MG63 (cell line): ENCODE measurements at regions not wholly inside any gene's neighbourhood (a gene's known extent, or its start where the extent isn't known, plus 50 kb on each side); places are given as distances from the start of the nearest gene placed in this dataset.

Experiments
- DNase-seq: peaks from one replicate; pipeline ENCODE4 v3.0.0-alpha.2; 2020
- H3K27me3 ChIP-seq: fragments of 250-450 bp; sonication (Bioruptor Pico); 2 replicates; pipeline ENCODE4 v1.5.1; 2020; ENCODE audit warnings: mild to moderate bottlenecking, moderate library complexity
- H3K36me3 ChIP-seq: fragments of 250-450 bp; sonication (Bioruptor Pico); 2 replicates; pipeline ENCODE4 v1.5.1; 2020; ENCODE audit warnings: mild to moderate bottlenecking, moderate library complexity
- H3K4me3 ChIP-seq: fragments of 250-450 bp; sonication (Bioruptor Pico); 2 replicates; pipeline ENCODE4 v1.5.1; 2020; ENCODE audit warnings: mild to moderate bottlenecking, moderate library complexity
- H3K9me3 ChIP-seq: fragments of 250-450 bp; sonication (Bioruptor Pico); 2 replicates; pipeline ENCODE4 v1.5.1; 2020; ENCODE audit warnings: mild to moderate bottlenecking, moderate library complexity

DNA sequence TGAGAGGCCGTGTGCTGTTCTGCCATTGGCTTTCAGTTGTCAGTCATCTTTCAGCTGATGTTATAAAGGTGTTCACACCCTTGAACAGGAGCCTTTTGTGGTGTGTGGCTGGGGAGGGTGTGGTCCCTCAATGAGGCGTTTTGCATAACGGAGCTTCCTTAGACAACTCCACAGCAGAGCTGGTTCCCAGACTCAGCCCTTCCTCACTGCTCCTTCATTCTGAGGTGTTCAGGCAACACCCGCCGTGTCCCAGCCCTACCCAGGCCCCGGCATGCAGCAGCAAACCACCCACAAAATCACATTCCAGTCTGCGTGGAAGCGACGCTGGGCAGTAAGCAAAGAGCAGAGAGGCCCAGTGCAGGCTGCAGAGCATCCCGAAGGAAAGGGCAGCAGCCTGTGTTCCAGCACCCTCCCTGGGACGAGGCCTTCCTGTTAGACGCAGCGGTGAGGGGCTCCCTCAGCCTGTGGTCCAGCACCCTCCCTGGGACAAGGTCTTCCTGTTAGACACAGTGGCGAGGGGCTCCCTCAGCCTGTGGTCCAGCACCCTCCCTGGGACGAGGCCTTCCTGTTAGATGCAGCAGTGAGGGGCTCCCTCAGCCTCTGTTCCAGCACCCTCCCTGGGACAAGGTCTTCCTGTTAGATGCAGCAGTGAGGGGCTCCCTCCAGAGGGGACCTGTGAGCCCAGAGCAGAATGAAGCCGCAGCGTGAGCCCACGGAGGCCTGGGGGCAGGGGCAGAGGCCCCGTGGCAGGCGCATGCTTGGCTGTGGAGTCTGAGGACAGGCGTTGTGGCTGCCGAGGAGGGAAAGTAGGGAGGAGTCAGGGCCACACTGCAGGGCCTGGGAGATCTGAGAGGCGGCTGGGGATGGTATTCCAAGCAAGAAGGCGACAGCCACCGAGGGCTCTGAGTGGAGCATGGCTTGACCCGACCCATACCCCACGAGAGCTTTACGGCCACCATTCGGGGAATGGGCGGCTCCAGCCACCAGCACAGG lies 201.8 kb upstream of the HDAC4 start:
- H3K36me3 ChIP-seq: no peaks in the 10 kb centered on the region
- H3K4me3 ChIP-seq: no peak overlapping the region
- H3K27me3 ChIP-seq: no peaks in the 10 kb centered on the region
- DNase-seq: no peak
- H3K9me3 ChIP-seq: no peaks in the 10 kb centered on the region

DNA sequence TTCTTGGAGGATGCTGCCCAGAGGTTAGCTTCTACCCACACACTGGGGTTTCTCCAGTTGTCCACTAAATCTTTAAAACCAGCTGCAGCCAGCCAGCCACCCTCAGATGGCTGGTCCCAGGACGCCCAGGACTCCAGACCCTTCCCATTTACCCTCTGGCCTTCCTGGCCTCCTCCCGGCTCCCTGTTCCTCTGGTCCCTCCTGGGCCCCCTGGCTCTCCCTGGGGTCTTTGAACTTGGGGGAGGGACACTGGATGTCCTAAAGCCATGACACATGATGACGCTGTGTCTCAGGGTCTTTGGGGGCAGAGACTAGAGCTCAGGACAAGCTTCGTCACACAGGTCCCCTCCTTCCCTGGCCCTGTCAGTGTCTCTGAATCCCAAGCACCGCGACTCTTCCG lies 201.1 kb upstream of the HDAC4 start:
- no peak for DNase-seq
- H3K9me3 ChIP-seq: no peaks in the 10 kb centered on the region

DNA sequence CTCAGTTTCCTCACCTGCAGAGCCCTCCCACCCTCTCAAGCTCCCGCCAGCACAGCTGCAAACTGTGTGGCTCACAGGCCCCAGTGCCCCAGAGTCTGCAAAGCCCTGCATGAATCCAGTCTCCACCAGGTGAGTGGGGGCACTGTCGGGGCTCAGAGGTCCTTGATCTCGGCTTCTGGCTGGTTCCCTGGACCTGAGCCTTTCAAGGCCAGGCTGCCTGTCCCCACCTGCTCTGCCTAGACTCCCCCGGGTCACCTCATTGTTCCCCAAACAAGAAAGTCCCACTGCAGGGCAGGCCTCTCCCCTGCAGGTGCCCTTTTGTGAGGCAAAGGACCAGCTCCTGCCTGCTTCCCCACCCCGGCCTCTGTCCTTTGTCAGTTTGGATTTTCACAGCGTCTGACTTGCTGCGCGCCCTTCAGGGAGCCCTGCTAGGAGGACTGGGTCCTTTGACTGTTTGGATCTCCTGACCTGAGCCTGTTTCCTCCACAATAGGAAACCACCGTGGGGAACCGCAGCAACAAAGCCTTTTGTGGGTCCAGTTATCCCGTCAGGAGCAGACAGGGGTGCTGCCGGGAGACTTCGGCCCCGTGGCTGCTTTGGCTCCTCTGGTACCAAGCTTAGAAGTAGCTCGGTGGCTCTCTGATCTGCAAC lies 200.5 kb upstream of the HDAC4 start:
- no peaks in the 10 kb centered on the region for H3K9me3 ChIP-seq
- no peaks in the 10 kb centered on the region for H3K36me3 ChIP-seq
- H3K4me3 ChIP-seq: no peak overlapping the region
- H3K27me3 ChIP-seq: no peaks in the 10 kb centered on the region
- no peak for DNase-seq

More for the DNA sequence above, 201.1 kb upstream of the HDAC4 start:
- Histone ChIP-seq H3K4me3 (no peak overlapping the region), H3K27me3 (no peaks in the 10 kb centered on the region), H3K36me3 (no peaks in the 10 kb centered on the region)

DNA sequence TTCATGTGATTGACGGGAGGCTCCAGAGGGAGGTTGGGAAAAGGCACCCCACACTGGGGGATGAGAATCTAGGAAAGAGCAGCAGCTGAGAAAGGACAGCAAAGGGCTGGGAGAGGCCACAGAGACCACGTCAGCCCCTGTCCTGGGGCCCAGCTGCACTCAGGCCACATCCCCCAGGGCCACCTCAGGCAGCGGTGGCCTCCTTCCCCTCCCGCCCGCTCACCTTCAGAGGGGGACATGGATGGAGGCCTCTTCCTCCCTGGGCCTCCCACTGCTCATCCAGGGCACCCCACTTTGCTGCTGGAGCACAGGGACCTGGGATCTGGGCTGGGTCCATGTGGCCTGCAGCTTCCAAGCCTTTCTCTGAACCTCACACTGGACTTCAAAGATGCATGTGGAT lies 199.8 kb upstream of the HDAC4 start:
- Histone ChIP-seq H3K4me3 (no peak overlapping the region), H3K27me3 (no peaks in the 10 kb centered on the region), H3K9me3 (no peaks in the 10 kb centered on the region), H3K36me3 (no peaks in the 10 kb centered on the region)
- no peak for DNase-seq

DNA sequence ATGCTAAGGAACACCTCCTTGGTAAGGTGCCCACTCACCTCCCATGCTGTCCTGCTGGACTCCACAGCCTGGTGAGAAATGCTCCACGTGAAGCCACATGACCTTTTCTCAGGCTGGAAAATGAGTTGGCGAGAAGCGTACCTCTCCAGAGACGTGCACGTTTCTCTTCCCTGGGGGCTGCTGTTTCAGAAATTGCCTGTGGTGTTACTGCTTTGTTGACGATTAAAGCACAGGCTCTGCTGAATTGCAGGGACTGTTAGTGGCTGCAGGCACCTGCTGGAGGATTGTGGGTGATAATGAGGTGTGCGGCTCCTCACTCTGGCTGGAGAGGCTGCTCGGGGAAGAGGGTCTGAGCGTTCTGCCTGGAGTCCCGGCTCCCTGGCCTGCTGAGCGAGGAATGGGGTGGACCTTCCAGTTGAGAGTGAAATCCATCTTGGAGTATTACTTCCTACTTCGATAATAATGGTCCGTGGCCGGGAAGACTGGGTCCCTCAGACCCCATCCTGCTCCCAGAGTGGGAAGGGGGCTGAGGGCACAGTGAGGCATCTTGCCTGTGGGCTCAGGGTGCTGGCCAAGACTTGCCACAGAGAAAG lies 199.3 kb upstream of the HDAC4 start:
- no peak for DNase-seq
- no peaks in the 10 kb centered on the region for H3K36me3 ChIP-seq
- H3K9me3 ChIP-seq: no peaks in the 10 kb centered on the region

DNA sequence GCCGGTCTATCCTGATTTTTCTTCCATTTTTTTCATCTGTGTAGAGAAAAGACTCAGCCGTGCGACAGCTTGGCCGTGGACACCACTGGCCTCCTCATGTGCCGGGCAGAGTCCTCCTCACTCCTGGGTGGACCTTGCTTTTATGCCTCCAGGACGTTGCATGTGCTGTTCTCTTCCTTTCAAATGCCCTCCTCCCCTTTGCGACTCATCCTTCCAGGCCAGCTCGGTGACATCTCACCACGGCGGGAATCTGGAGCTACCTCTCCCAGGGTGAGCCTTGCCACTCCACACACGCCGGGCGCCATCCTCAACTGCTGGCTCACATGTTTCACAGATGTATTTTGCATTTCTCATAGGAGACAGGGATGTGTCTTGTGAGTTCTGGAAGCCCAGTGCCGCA lies 198.5 kb upstream of the HDAC4 start:
- Histone ChIP-seq H3K36me3 (no peaks in the 10 kb centered on the region), H3K27me3 (no peaks in the 10 kb centered on the region), H3K4me3 (no peak overlapping the region), H3K9me3 (no peaks in the 10 kb centered on the region)
- DNase-seq: no peak

More for the DNA sequence above, 199.3 kb upstream of the HDAC4 start:
- no peak overlapping the region for H3K4me3 ChIP-seq
- H3K27me3 ChIP-seq: no peaks in the 10 kb centered on the region

DNA sequence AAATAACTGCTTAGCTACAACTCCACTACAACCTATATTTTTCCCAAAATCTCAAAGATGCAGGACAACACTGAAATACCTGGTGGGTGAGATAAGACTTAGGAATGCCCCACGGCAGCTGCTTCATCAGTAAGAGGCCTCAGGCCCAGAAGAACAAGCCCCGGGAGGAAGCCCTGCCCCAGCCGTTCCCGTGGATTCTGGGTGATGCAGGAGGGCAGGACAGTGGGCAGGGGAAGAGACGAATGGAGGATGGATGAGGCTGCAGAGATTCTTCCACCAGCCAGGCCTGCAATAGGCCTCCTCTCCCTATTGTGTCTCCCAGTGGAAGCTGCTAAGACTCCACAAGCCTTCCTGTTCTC lies 197.9 kb upstream of the HDAC4 start:
- Histone ChIP-seq H3K36me3 (no peaks in the 10 kb centered on the region), H3K4me3 (no peak overlapping the region), H3K27me3 (no peaks in the 10 kb centered on the region), H3K9me3 (no peaks in the 10 kb centered on the region)
- no peak for DNase-seq

DNA sequence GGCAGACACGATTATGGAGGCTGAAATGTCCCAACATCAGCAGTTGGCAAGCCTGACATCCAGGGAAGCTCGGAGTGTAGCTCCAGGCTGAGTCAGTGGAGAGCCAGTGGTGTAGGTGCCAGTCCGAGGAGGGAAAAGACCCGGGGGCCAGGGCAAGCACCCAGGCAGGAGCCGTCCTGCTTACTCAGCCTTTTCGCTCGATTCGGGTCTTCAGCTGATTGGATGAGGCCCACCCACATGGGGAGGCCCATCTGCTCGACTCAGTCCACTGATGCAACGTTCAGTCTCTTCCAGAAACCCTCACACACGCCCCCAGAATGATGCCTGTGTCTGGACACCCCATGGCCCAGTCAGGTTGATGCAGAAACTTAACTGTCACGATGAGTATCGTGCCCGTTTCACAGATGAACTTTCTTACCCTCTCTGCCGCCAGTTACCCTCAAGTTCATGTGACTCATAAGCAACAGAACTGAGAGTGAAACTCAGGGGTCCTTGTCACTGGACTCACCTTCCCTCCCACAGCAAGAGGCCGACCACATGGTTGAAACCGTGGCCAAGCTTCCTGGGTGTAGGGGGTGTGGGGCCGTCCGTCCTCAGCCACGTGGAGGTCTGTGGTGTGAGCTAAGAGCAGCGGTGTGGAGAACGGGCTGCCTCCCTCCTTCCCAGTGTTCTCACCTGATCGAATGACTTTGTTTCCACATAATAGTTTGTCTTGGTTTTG lies 197.4 kb upstream of the HDAC4 start:
- Histone ChIP-seq H3K9me3 (no peaks in the 10 kb centered on the region), H3K36me3 (no peaks in the 10 kb centered on the region), H3K4me3 (no peak overlapping the region), H3K27me3 (no peaks in the 10 kb centered on the region)
- DNase-seq: no peak

DNA sequence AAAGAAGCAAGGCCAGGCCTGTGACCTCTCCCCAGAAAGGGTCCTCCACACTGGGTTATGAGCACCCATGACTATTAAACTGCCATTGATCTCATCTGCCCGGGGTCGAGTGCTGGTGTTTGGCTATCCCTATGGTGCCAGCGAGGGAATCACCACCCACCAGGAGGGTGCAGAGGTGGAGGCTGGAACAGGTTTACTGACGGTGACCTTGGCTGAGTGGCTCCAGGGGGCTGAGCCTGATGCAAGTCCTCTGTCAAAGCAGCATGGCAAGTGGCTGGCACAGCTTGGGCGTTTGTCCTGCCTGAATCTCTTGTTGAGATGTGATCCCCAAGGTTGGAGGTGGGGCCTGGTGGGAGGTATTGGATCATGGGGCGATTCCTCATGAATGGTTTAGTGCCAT lies 196.4 kb upstream of the HDAC4 start:
- Histone ChIP-seq H3K27me3 (no peaks in the 10 kb centered on the region), H3K9me3 (no peaks in the 10 kb centered on the region), H3K4me3 (no peak overlapping the region), H3K36me3 (no peaks in the 10 kb centered on the region)
- DNase-seq: no peak

DNA sequence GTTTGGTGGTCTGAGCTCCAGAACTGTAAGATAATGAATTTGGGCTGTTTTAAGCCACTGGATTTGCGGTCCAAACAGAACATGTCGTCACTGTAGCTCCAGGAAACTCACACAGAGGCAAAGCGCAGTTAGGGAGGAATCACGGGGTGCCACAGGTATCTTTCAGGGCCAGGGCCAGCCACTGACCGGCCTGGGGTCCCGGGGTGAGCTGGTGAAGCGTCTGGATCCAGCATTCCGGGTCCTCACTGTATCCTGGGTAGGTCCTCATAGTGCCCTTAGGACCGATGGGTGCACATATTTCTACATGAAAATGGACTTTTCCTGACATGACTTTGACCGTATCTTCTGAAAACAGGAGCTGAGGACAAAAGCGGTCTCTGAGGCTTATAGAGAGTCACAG lies 196.0 kb upstream of the HDAC4 start:
- no peak for DNase-seq
- Histone ChIP-seq H3K9me3 (no peaks in the 10 kb centered on the region), H3K36me3 (no peaks in the 10 kb centered on the region), H3K27me3 (no peaks in the 10 kb centered on the region), H3K4me3 (no peak overlapping the region)

DNA sequence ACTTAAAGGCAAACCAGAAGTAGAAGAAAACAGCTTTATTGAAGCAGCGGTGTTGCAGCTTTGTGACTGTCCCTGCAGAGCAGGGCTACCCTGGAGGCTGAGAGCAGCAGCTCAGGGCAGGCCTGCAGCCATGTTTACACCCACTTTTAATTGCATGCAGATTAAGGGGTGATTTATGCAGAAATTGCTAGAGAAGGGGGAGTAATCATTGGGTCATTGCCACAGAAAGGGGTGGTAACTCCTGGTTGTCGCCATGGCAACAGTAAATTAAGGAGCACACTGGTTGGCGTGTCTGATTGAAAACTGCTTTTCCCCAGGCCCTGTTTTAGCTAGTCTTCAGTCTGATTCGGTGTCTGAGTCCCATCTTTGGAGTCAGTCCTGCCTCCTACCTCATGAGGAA lies 195.4 kb upstream of the HDAC4 start:
- Histone ChIP-seq H3K4me3 (no peak overlapping the region), H3K36me3 (no peaks in the 10 kb centered on the region), H3K27me3 (no peaks in the 10 kb centered on the region), H3K9me3 (no peaks in the 10 kb centered on the region)
- DNase-seq: no peak

DNA sequence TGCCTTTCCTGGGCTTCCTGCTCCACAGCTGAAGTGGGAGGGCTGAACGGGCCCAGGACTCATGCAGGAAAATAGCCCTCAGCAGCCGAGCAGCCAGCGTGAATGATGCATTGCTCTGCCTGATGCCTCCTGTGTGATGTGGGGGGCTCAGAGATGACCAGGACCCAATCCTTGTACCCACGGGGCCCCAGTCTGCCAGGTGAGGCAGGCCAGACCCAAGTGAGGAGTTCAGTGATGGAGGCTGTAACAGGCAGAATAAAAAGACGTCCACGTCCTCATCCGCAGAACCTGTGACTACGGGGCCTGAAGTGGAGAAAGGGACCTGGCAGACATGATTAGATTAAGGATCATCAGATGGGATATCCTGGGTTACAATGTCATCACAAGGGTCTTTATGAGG lies 194.9 kb upstream of the HDAC4 start:
- no peak overlapping the region for H3K4me3 ChIP-seq
- DNase-seq: no peak
- no peaks in the 10 kb centered on the region for H3K27me3 ChIP-seq
- no peaks in the 10 kb centered on the region for H3K9me3 ChIP-seq
- no peaks in the 10 kb centered on the region for H3K36me3 ChIP-seq

DNA sequence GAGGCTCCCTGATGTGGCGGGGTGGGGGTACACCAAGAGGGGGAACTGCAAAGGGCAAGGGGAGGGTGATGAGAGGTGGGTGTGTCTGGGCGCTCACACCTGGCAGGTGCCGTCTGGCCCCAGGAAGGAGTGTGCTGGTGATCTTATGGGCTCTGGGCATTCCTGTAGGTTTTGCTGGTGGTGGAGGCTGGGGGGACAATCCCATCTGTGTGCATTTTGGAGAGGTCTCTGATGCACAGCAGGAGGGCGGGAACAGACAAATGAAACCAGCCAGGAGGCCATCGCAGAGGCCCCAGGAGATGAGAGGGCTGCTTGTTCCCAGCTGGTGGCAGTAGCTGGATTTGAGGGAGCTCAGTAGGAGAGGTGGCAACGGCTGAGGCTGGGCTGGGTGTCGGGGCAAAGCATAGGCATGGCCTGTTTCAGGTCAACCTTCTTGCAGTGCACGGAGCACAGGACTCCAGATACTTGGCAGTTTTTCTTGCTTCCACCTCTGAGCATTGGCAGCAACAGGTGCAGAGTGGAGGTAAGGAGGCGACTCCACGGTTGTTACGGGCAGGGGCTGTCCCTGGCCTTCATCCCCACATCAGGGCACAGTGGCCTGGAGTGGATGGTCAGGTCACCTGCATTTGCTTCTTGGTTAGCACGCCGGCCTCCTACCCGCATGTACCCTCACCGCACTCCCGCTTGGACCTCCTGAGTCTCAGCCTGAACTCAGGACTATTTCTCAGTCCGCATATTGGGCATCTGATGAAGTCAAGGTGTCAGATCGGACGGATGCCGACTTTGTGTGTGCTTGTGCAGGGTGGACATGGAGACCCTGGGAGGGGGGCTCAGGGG lies 194.2 kb upstream of the HDAC4 start:
- H3K4me3 ChIP-seq: no peak overlapping the region
- no peaks in the 10 kb centered on the region for H3K9me3 ChIP-seq
- no peaks in the 10 kb centered on the region for H3K27me3 ChIP-seq
- H3K36me3 ChIP-seq: no peaks in the 10 kb centered on the region
- DNase-seq: no peak

DNA sequence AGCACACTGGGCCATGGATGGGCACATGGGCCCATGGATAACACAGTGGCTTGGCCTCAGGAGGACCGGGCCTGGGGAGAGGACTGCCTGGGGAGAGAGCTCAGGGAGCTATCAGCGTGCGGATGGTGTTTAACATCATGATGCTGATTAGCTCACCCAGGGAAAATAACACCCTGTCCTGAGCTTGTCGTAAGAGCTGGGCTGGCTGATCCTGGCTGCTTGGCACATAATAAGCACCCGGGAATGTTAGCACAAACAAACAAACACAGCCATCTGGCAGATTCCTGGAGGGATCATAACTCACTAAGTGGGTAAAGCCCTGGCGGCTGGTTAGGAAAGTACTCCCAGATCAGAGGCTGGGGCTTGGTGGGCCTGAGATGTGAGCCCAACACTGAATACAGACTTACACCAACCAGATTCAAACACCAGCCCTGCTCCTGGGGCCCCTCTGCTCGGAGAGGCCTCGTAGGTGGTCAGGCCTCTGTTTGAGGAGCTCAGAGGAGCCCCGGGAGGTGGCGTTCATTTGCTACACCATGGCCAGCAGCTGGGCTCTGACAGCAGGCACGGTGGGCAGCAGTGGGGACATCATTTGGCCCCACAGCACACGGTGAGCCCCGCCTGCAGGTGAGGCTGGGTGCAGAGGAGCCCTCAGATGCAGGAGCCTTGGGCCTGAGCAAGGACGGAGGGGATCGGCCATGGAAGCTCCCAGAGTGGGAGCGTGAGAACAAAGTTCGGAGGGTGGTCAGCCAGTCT lies 193.4 kb upstream of the HDAC4 start:
- Histone ChIP-seq H3K4me3 (no peak overlapping the region), H3K36me3 (no peaks in the 10 kb centered on the region), H3K9me3 (no peaks in the 10 kb centered on the region), H3K27me3 (no peaks in the 10 kb centered on the region)
- peak; percentile 17 for DNase-seq

DNA sequence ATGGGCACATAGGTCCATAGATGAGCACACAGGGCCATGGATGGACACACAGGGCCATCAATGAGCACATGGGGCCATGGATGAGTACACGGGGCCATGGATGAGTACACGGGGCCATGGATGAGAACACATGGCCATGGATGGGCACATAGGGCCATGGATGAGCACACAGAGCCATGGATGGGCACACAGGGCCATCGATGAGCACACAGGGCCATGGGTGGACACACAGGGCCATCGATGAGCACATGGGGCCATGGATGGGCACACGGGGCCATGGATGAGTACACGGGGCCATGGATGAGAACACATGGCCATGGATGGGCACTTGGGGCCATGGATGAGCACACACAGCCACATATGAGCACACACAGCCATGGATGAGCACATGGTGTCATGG lies 192.6 kb upstream of the HDAC4 start:
- no peaks in the 10 kb centered on the region for H3K27me3 ChIP-seq
- no peak overlapping the region for H3K4me3 ChIP-seq
- no peak for DNase-seq
- no peaks in the 10 kb centered on the region for H3K9me3 ChIP-seq
- no peaks in the 10 kb centered on the region for H3K36me3 ChIP-seq
